HG03442 (cell line): ENCODE measurements at regions not wholly inside any gene's neighbourhood (a gene's known extent, or its start where the extent isn't known, plus 50 kb on each side); places are given as distances from the start of the nearest gene placed in this dataset.
"Not testable (repeated sequence)": the region's sequence is repeated elsewhere in the genome, so short reads cannot be mapped to it uniquely, and the experiment has no call there.

Experiments
- ATAC-seq: cut with Tn5 transposase; IDR thresholded peaks from one replicate; pipeline ENCODE4 v1.9.1; 2021; ENCODE audit warnings: mild to moderate bottlenecking, moderate library complexity; ENCODE audit not compliant: unreplicated experiment

DNA sequence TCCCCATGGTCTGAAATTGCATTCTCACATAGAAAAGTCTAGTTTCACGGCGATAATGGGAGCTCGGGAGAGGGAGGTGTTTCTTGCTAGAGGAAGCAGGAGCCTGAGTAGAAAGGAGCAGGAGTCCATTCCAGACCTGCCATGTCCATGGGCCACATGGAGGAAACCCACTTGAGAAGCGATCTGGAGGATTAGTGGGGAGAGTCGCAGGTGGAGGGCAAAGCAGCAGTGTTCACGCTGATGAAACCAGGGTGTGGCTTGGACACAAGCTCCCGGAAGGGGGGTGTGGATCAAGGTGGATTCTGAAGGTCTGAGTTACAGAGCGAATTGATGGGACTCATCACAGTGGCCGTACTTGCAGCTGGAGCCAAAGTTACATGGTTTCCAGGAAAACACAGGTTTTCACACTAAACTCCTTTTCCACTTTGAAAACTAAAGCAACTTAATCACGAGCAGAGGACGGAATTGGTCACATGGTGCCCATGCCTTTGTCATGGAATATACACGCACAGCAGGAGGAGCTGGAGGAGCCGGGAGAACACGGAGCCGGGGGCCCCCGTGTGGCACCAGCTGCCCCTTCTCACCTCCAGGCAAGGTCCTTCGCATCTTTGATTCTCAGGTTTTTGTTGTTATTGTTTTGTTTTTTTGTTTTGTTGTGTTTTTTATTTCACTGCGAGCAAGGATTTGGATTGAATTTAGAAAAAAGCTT lies 255.1 kb upstream of the MYT1L start:
- no peak for ATAC-seq

DNA sequence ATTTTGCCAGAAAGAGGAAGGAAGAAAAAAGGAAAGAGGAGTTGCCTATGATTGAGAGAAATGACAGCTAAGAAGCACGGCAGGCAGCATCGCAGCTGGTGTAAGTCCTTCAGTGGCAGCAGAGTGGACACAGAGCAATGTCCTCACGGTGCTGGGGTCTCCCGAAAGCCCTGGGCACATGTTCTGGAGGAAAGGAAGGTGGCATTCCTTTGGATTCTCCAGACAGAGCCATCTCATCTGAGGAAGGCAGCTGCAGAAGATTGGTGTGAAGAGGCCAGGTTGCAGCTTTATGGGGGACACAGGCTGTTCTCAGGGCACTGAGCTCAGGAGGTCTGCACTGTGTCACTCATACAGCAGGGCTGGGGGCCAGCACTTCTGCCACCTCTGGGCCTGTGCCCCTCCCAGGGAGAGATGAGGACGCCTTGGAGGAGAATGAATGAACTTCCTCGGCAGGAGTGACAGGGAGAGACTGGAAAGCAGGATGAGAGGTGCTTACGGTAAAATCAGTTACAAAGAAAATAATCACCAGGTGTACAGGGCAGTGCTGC lies 252.0 kb upstream of the MYT1L start:
- ATAC-seq = no peak

DNA sequence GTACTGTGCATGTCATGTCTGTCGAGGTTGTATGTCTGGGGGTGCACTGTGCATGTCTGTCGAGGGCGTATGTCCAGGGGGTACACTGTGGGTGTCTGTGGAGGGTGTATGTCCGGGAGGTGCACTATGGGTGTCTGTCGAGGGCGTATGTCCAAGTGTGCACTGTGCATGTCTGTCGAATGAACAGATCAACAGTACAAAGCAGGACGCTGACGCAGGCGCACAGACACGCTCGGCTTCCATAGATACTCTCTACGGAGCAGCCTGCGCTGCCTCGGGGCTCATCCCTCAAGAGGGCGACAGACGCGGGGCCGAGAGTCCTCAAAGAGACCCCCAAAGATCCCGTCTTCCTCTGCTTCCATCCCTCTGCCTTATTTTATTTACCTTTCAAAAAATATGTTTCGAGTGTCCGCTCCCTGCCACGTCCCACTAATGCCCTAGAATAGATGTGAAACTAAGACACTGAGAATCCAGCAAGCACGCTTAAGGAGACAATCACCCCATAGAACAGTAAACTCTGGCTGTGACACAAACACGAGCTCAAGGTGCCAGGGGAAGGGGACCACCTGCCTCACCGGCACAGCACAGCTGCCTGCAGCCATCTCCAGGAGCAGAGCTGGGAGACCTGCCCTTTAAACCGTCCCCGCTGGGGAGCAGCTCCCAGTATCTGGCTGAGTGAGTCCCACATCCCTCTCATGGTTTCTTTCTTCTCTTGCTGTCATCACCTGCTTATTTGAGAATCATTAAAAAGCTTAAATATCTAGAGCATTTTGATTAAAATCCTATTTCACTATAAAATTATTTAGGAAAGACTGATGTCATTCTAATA lies 250.5 kb upstream of the MYT1L start:
- ATAC-seq = no peak

DNA sequence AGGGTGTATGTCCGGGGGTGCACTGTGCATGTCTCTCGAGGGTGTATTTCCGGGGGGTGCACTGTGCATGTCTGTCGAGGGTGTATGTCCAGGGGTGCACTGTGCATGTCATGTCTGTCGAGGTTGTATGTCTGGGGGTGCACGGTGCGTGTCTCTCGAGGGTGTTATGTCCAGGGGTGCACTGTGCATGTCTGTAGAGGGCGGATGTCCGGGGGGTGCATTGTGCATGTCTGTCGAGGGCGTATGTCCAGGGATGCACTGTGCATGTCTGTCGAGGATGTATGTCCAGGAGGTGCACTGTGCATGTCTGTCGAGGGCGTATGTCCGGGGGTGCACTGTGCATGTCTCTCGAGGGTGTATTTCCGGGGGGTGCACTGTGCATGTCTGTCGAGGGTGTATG lies 249.8 kb upstream of the MYT1L start:
- not testable (repeated sequence) for ATAC-seq

DNA sequence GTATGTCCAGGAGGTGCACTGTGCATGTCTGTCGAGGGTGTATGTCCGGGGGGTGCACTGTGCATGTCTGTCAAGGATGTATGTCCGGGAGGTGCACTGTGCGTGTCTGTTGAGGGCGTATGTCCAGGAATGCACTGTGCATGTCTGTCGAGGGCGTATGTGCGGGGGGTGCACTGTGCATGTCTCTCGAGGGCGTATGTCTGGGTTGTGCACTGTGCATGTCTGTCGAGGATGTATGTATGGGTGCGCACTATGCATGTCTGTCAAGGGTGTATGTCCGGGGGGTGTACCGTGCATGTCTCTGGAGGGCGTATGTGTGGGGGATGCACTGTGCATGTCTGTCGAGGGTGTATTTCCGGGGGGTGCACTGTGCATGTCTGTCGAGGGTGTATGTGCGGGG lies 249.3 kb upstream of the MYT1L start:
- no peak for ATAC-seq

DNA sequence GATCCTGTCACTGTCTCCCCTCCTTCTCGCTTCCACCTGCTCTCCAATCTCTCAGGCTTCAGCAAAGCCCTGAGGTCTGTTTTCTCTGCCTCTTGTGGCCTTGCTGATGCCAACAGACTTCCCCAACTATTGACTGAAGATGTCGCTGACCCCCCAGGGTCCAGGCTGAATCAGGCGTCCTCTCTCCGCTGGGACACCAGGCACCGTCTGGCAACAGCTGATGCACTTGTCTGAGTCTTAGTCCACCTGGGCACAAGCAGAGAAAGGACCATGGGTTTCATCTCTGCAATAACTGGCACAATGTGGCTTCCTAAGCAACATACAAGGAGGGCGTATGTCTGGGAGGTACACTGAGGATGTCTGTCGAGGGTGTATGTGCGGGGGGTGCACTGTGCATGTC lies 248.7 kb upstream of the MYT1L start:
- no peak for ATAC-seq

DNA sequence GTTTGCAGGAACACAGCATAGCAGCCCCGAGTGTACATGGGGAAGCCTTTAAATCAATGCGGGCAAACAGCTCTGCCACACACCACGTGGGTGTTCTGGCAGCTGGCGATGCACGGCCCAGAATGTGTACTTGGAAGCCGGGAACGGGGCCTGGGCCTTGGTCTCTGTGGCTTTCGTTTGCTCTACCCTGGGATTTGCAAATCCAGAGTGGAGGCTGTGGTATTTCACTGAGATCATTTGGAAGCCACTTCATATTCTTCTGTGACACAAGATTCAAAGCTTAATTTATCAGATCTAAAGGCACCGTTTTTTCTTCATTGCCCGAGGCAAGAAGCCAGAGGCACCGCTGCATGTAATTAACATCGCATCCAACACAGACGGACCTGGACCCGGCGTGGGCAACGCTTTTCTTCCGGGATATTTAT lies 246.3 kb upstream of the MYT1L start:
- no peak for ATAC-seq

DNA sequence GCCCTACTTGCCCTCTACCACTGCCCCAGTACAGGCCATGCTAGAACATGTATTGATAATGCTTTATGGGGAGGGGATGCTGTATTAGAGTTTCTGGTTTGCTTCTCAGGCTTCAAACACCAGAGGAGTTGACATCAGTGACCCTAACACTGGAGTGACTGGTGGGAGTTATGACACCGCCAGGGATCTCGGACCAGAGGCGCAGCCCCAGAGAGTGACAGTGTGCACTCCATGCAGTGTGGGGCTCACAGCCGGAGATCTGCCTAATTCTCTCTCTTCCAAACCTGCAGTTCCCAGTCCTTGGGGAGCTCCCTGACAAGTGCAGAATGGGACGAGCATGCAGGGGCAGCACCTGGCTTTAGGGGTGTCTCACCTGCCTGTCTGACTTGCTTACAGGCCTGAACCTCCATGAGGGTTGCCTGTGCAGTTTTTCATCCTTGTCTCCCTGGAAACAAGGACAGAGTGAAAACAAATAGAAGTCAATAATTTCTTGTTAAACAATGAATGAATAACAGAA lies 244.9 kb upstream of the MYT1L start:
- ATAC-seq = no peak

DNA sequence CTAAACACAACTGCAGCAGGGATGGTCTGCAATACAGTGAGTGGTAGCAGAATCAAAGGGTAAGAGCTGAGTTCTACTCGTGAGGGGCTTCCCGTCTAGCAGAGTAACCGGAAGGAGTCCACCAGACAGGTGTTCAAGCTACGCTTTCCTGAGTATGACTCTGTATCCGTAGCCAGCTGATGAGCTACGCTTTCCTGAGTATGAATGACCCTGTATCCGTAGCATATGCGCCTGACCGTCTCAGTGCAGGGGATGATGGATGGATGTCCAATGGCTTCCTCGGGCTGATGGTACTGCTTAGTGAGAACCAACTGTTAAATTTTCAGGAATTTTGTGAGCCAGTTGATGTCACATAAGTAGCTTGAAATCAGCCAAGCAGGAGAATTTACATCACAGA lies 244.1 kb upstream of the MYT1L start:
- no peak for ATAC-seq

DNA sequence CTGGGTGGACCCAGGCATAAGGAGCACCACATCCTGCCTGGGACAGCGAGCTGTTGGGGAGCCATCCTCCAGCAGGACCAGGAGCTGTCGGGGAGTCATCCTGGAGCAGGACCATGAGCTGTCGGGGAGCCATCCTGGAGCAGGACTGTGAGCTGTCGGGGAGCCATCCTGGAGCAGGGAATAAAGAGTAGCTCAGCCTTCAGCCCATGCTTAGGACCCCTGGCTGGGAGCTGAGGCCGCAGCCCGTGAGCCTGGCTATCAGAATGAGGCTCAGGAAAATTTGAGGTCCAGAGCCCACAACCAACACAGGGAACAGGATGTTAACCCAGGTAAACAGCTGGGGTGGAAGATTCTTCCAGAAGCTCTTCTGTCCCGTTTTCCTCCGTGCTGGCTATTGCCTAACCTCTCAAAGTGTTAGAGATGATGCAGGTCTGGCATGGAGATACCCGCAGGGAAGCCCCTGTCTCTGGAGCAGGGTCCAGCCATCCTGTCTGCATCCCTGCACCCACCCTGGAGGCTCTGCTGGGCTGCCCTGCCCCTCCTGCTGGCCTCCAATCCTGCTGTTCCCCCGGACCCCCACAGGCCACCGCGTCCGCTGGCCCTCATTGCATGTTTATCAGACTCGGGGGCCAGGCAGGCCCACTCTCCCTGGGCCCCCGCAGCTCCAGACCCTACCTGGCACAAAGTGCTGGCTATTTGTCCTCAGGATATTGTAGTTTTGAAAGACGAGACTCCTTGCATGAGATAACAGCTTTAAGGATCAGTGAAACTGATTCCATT lies 243.5 kb upstream of the MYT1L start:
- no peak for ATAC-seq

DNA sequence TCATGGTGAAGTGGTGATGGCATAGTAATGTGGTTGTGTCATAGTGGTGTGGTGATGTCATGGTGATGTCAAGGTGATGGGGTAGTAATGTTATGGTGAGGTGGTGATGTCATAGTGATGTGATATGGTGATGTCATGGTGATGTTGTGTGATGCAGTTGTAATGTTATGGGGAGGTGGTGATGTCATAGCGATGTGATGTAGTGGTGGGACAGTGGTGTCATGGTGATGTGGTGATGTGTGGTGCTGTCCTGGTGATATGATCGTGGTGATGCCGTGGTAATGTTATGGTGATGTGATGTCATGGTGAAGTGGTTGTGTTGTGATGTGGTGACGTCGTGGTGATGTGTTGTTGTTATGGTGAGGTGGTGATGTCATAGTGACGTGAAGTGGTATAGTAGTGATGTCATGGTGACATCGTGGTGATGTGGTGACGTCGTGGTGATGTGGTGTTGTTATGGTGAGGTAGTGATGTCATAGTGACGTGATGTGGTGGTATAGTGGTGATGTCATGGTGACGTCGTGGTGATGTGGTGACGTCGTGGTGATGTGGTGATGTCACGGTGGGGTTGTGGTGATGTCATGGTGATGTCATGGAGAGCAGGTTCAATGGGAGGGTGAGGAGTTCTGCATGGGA lies 242.7 kb upstream of the MYT1L start:
- ATAC-seq = no peak

DNA sequence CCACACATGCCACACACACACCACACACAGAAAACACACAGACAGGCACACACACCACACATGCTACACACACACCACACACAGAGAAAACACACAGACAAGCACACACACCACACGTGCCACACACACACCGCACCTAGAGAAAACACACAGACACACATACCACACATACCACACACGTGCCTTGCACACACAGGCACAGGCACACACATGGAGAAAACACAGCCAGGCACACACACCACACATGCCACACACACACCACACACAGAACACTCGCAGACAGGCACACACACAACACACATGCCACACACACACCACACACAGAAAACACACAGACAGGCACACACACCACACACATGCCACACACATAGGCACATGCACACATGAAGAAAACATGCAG lies 242.1 kb upstream of the MYT1L start:
- ATAC-seq = no peak

DNA sequence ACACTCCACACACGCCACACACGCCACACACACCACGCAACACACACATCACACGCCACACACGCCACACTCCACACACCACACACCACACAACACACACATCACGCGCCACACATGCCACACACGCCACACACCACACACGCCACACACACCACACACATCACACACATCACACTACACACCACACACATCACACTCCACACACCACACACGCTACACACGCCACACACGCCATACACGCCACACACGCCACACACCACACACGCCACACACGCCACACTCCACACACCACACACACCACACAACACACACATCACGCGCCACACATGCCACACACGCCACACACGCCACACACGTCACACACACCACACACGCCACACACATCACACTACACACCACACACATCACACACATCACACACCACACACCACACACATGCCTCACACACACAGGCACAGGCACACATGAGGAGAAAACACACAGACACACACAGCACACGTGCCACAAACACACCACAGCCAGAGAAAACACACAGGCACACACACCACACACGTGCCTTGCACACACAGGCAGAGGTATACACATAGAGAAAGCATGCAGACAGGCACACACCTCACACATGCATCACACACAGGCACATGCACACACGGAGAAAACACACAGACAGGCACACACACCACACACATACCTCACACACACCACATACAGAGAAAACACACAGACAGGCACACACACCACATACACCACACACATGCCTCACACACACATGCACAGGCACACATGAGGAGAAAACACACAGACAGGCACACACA lies 241.5 kb upstream of the MYT1L start:
- no peak for ATAC-seq

DNA sequence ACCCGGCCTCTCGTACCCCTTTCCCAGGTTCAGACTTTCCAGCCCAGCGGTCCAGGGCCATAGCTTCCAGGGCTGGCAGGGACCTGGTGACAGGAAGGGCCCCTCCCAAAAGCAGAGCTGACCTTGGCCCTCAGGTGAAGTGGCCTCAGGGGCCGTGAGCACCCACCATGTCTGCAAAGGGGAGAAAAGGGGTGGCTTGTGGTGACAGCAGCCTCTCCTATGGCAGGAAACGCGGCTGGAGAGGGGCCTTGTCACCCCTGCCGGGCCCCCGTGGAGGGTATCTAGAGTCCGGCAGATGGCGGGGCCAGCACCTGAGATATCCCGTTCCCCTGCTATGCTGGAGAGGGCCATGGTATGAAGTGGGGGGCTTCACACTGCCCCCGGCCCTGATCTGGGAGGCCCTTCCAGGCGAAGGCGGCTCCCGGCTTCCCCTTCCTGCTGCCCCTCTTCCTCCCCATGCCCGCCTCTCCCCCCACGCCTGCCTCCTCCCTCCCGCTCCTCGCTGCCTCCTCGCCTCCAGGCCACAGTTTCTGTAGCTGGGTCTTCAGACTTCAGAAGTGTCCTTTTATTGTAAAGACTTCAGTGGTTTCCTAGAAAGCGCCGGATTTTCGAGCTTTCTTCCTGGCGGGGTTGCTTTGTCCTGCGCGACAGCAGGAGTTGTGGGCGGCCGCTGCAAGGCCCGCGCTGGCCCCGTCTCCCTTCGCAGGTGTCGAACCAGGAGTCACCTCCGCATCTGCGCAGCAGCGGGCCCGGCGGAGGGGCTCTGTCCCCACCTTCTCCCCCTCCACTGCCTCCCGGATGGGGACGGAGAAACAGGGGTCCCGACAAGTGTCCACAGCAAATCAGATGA lies 240.5 kb upstream of the MYT1L start:
- no peak for ATAC-seq

DNA sequence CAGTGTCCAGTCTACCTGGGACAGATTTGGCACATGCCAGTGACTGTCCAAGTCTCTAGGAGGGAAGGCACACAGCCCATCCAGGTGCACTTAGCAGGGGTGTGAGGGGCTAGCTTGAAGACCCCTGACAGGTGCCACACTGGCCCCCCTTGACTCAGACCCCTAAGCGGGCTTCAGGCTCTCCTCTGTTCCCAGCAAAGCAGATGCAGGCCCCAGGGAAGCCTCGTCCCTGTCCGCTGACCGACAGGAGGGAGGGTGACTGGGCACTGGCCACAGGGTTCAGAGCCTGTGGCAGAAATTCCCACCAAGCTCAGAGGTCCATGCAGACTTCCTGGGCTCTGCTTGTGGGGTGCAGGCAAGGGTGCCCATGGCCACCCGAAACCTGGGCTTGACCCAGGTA lies 239.8 kb upstream of the MYT1L start:
- no peak for ATAC-seq

DNA sequence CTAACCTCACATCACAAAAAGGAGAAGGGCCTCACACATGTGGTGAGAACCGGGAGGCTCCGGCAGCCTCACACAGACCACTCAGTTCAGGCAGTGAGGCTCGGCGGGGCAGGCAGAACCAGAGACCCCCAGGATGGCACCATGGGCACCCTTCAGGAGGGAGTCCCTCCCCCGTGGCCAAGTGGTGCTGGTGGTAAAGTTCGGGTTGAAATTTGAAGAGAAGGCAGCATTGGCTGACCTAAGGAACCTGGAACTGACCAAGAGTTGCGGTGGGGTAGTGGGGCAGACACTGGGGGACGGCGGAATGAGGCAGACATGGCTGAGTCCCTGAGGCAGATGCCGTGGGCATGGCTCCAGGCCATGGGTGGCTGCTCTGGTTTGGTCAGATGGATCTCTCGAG lies 239.3 kb upstream of the MYT1L start:
- ATAC-seq = no peak

DNA sequence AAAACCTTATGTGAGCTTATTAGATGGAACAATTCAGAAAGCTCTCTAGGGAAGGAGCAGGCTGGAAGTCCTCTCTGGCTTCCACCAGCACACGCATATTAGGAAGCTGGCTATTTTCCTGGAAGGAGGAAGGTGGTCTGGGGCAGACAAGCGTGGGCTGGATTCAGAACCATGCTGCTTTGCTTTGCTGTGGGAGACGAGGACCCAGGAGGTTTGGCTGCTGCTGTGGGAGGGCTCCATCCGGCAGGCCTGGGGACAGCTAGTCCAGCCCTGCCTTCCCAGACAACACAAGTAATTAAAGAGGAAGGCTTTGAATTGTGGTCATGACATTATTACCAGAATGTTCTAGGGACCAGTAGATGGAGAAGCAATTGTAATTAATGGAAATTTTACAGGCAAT lies 238.8 kb upstream of the MYT1L start:
- ATAC-seq = no peak

DNA sequence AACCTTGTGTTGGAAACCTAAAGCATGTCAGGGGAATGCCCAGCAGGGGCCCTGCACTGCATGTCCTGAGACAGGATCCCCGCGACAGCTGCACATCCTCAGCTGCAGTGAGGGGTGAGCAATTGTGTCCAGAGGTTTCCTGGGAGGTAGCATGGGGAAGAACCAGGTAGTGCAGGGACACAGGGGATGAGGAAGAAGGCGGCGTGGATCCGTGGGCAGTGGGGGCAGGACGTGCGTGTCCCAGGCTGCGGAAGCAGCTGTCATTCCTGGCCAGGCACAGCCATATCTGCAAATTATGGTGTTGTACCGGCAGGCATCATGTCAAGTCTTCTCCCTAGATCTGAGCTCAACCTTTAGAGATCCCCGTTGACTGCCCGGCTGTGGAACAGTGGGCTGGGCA lies 238.2 kb upstream of the MYT1L start:
- ATAC-seq = no peak

DNA sequence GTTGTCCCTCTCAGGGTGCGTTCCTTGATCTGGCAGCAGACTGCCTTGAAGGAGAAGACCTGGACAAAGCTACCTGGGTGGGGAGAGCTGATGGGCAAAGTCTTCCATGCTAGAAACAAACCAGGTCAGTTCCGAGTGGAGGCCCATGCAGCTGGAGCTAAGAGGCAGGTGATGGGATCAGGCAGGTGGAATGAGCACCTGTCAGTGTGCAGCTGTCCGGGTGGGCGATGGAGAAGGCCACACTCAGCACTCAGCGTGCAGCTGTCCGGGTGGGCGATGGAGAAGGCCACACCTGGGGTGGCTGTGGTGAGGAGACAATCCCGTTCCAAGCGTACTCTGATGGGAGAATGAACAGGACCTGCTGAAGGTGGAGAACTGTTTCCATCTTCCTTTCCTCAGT lies 237.3 kb upstream of the MYT1L start:
- ATAC-seq = no peak
